ENCODE measurements at regions not wholly inside any gene's neighbourhood (a gene's known extent, or its start where the extent isn't known, plus 50 kb on each side); places are given as distances from the start of the nearest gene placed in this dataset.
"Not testable (repeated sequence)": the region's sequence is repeated elsewhere in the genome, so short reads cannot be mapped to it uniquely, and the experiment has no call there.

DNA sequence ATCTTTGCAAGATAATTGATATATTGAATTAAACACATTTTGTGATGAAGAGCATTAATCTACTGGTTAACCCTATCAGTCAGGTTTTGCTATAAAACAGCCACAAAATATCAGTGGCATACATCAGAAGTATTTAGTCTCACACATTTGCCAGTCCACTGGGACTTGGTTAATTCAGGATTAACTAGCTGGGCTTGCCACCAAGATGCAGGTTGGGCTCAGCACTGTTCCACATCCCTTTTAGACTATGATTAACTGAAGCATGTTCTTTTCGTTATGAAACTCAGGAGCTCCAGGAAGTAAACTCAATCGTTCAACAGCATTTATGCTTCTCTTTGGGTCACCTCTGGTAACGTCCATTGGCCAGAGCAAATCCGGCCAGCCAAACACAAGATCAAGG is 538.1 kb upstream of the HS3ST1 start:
- TF ChIP-seq, protein P1, sequence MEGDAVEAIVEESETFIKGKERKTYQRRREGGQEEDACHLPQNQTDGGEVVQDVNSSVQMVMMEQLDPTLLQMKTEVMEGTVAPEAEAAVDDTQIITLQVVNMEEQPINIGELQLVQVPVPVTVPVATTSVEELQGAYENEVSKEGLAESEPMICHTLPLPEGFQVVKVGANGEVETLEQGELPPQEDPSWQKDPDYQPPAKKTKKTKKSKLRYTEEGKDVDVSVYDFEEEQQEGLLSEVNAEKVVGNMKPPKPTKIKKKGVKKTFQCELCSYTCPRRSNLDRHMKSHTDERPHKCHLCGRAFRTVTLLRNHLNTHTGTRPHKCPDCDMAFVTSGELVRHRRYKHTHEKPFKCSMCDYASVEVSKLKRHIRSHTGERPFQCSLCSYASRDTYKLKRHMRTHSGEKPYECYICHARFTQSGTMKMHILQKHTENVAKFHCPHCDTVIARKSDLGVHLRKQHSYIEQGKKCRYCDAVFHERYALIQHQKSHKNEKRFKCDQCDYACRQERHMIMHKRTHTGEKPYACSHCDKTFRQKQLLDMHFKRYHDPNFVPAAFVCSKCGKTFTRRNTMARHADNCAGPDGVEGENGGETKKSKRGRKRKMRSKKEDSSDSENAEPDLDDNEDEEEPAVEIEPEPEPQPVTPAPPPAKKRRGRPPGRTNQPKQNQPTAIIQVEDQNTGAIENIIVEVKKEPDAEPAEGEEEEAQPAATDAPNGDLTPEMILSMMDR (conservative IDR thresholded peaks at IDR 0.05): no peak
- Mint-ChIP-seq H3K27me3 (no peaks in the 10 kb centered on the region), H3K9me3 (no peaks in the 10 kb centered on the region), H3K27ac (no peak overlapping the region), H3K4me1 (ENCODE audit: unreplicated experiment) (no peaks in the 10 kb centered on the region), H3K4me3 (no peak overlapping the region), H3K36me3 (no peaks in the 10 kb centered on the region)
- DNase-seq (ENCODE audit: extremely low spot score, unreplicated experiment): no peak

DNA sequence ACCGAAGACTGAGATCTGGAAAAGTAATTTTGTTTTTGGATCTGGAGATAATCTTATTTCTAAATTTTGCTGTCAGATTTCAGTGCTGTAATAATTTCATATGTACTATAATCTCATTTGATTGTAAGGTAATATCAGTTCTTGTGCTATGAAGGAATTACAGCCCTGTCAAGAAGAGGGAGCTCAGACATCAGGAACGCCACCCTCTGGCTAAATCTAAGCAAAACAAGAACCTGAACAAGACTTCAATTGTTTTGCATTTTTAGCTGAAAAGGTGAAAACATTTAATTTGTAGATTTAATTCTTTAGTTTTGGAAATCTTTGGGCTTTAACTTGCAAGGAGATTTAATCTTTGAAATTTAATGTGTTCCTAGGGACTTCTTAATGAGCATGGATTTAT is 525.4 kb upstream of the HS3ST1 start:
- no peak for DNase-seq (ENCODE audit: extremely low spot score, unreplicated experiment)
- Mint-ChIP-seq H3K36me3 (no peaks in the 10 kb centered on the region), H3K27ac (no peak overlapping the region), H3K27me3 (no peaks in the 10 kb centered on the region), H3K9me3 (no peaks in the 10 kb centered on the region), H3K4me3 (no peak overlapping the region), H3K4me1 (ENCODE audit: unreplicated experiment) (no peaks in the 10 kb centered on the region)
- TF ChIP-seq, protein P1 (conservative IDR thresholded peaks at IDR 0.05): peak; percentile 76

DNA sequence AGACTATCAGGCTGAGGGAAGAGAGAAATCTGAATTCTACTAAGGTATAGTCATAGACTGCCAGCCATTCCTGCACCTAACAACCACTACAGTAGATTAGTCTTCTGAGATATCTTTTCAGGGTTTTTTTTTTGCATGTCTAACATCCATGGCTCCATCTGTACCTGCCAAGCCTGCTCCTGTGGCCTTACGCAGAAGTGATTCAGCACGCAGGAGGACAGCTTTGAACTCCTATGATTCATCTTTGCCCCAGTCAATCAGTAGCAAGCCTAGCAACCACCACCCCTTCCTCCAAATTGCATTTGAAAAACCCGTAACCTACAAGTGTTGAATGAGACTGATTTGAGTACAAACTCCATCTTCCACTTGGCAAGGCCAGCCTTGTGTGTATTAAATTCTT is 520.7 kb upstream of the HS3ST1 start:
- Mint-ChIP-seq H3K27me3 (no peaks in the 10 kb centered on the region), H3K27ac (peak overlapping the region; percentile 46), H3K4me1 (ENCODE audit: unreplicated experiment) (no peaks in the 10 kb centered on the region), H3K4me3 (no peak overlapping the region), H3K36me3 (no peaks in the 10 kb centered on the region), H3K9me3 (no peaks in the 10 kb centered on the region)
- TF ChIP-seq, protein P1 (conservative IDR thresholded peaks at IDR 0.05): no peak
- no peak for DNase-seq (ENCODE audit: extremely low spot score, unreplicated experiment)

DNA sequence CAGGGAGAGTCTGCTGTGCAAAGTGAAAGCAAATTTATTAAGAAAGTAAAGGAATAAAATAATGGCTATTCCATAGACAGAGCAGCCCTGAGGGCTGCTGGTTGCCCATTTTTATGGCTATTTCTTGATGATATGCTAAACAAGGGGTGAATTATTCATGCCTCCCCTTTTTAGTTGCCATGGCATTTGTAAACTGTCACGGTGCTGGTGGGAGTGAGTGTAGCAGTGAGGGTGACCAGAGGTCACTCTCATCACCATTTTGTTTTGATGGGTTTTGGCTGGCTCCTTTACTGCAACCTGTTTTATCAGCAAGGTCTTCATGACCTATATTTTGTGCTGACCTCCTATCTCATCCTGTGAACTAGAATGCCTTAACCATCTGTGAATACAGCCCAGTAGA is 518.9 kb upstream of the HS3ST1 start:
- not testable (repeated sequence) for H3K27me3 Mint-ChIP-seq; H3K9me3 Mint-ChIP-seq; H3K4me3 Mint-ChIP-seq; H3K27ac Mint-ChIP-seq; H3K4me1 Mint-ChIP-seq (ENCODE audit: unreplicated experiment); DNase-seq (ENCODE audit: extremely low spot score, unreplicated experiment); H3K36me3 Mint-ChIP-seq

DNA sequence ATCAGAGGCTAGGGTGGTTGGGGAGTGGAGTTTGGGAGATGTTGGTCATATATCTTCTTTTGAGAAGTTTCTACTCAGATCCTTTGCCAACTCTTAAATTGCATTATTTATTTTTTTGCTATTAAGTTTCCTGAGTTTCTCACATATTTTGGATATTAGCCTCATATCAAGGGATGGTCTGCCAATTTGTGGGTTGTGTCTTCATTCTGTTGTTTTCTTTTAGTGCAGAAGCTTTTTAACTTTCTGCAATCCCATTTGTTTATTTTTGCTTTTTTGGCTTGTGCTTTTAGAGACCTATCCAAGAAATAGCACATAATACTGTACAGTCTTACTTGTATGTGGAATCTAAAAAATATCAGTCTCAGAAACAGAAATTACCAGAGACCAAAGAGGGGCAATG is 509.2 kb upstream of the HS3ST1 start:
- no peak overlapping the region for H3K4me3 Mint-ChIP-seq
- TF ChIP-seq, protein P1 (conservative IDR thresholded peaks at IDR 0.05): no peak
- no peaks in the 10 kb centered on the region for H3K9me3 Mint-ChIP-seq
- H3K4me1 Mint-ChIP-seq (ENCODE audit: unreplicated experiment): no peaks in the 10 kb centered on the region
- no peak overlapping the region for H3K27ac Mint-ChIP-seq
- no peaks in the 10 kb centered on the region for H3K27me3 Mint-ChIP-seq
- H3K36me3 Mint-ChIP-seq: no peaks in the 10 kb centered on the region
- no peak for DNase-seq (ENCODE audit: extremely low spot score, unreplicated experiment)

DNA sequence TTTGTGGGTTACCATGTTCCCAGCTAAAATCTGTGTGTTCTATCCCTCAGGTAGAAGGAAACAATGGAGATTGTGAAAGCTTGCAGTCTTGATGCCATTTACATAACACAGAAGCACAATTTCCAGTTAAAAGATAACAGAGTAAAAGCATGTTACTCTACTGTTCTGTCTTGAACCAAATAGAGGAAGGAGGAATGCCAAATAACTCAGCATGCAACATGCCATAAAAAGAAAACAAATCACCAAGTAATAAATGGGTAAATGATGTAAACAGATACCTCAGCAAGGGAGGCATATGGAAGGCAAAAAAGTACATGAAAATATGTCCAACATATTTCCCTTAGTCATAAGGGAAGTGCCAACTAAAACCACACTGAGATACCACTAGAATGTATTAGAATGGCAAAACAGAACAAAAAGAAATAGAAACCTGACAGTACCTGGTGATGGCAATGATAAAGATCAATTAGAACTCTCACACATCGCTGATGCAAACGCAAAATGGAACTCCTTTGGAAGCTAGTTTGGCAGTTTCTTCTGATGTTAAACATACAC is 502.6 kb upstream of the HS3ST1 start:
- H3K9me3 Mint-ChIP-seq: no peaks in the 10 kb centered on the region

More for the DNA sequence above, 502.6 kb upstream of the HS3ST1 start:
- H3K4me1 Mint-ChIP-seq (ENCODE audit: unreplicated experiment): no peaks in the 10 kb centered on the region
- no peak overlapping the region for H3K27ac Mint-ChIP-seq
- H3K36me3 Mint-ChIP-seq: no peaks in the 10 kb centered on the region
- TF ChIP-seq, protein P1 (conservative IDR thresholded peaks at IDR 0.05): no peak
- H3K27me3 Mint-ChIP-seq: no peaks in the 10 kb centered on the region
- DNase-seq (ENCODE audit: extremely low spot score, unreplicated experiment): no peak
- no peak overlapping the region for H3K4me3 Mint-ChIP-seq

All from type B pancreatic cell (in vitro differentiated cells).